ENCODE measurements at regions not wholly inside any gene's neighbourhood (a gene's known extent, or its start where the extent isn't known, plus 50 kb on each side); places are given as distances from the start of the nearest gene placed in this dataset.

GRCh38 chr12:25301798-25302197 lies 51.1 kb upstream of the KRAS start:
- H3K79me2 ChIP-seq (replicated peaks; ENCODE audit: insufficient read depth, low read length) = no peaks in the 10 kb centered on the region
- no peak for TF ChIP-seq POLR2AphosphoS5 (IDR thresholded peaks at IDR 0.05)
- no peak for TF ChIP-seq SMC3 (conservative IDR thresholded peaks at IDR 0.05; ENCODE audit: poor library complexity)
- no peak for TF ChIP-seq RAD21 (conservative IDR thresholded peaks at IDR 0.05)
- no peak for TF ChIP-seq CTCF (IDR thresholded peaks at IDR 0.05; ENCODE audit: poor library complexity, severe bottlenecking)
- no peak for TF ChIP-seq REST (IDR thresholded peaks at IDR 0.05; ENCODE audit: borderline replicate concordance)
- TF ChIP-seq TAF1 (IDR thresholded peaks at IDR 0.05; ENCODE audit: low read depth) = no peak
- TF ChIP-seq EP300 (conservative IDR thresholded peaks at IDR 0.05; ENCODE audit: poor library complexity, severe bottlenecking) = no peak
- TF ChIP-seq MXI1 (conservative IDR thresholded peaks at IDR 0.05; ENCODE audit: poor library complexity, severe bottlenecking) = no peak
- no peak for TF ChIP-seq EZH2 (IDR thresholded peaks at IDR 0.05; ENCODE audit: borderline replicate concordance, insufficient read depth, low read length, poor library complexity, severe bottlenecking)
- no peak overlapping the region for H3K4me3 ChIP-seq (ENCODE audit: low read length)
- no peaks in the 10 kb centered on the region for H3K27me3 ChIP-seq (ENCODE audit: insufficient read depth, low read depth, low read length)
- H2AFZ ChIP-seq (ENCODE audit: low read depth, low read length) = no peak overlapping the region
- no peak overlapping the region for H3K9ac ChIP-seq (ENCODE audit: low read length)
- H3K27ac ChIP-seq (ENCODE audit: low read length) = no peak overlapping the region
- H3F3A ChIP-seq (ENCODE audit: insufficient read depth, low read length, poor library complexity, severe bottlenecking) = no peaks in the 10 kb centered on the region
- no peaks in the 10 kb centered on the region for H3K36me3 ChIP-seq (ENCODE audit: insufficient read depth, low read length)
- H3K4me2 ChIP-seq (ENCODE audit: low read length) = no peak overlapping the region
- H3K9me2 ChIP-seq (ENCODE audit: insufficient read depth, low read length) = no peaks in the 10 kb centered on the region
- H4K20me1 ChIP-seq (ENCODE audit: insufficient read depth) = no peaks in the 10 kb centered on the region
- H3K9me3 ChIP-seq (ENCODE audit: low read length) = no peaks in the 10 kb centered on the region

Small RNAs in the stretch of these regions (small RNA-seq; reads per million reads assigned to genes)
- gene AC092451.1 (0 reads per million in 3 experiments), gene RNU4-67P (0 to 0.33 (median 0.13) reads per million in 3 experiments)

Data from neural cell (in vitro differentiated cells).